ENCODE measurements at regions not wholly inside any gene's neighbourhood (a gene's known extent, or its start where the extent isn't known, plus 50 kb on each side); places are given as distances from the start of the nearest gene placed in this dataset.

GRCh38 chr1:55277377-55278130 lies 62.4 kb upstream of the USP24 start (continued):
- 0 out of 2 replicates have a peak, but pooled peaks have one; percentile 18 for TF ChIP-seq HNF1B (CRISPR knock-in tag; IDR thresholded peaks at IDR 0.05)
- TF ChIP-seq RERE (CRISPR knock-in tag; IDR thresholded peaks at IDR 0.05; ENCODE audit: low read depth) = no peak
- no peak for TF ChIP-seq ZNF446 (CRISPR knock-in tag; IDR thresholded peaks at IDR 0.05)
- TF ChIP-seq JDP2 (CRISPR knock-in tag; IDR thresholded peaks at IDR 0.05; ENCODE audit: borderline replicate concordance) = no peak
- TF ChIP-seq ZBTB38 (CRISPR knock-in tag; IDR thresholded peaks at IDR 0.05) = 0 out of 2 replicates have a peak, but pooled peaks have one; percentile 2
- TF ChIP-seq ZFAT (CRISPR knock-in tag; conservative IDR thresholded peaks at IDR 0.05) = no peak
- TF ChIP-seq DMTF1 (CRISPR knock-in tag; IDR thresholded peaks at IDR 0.05) = no peak
- no peak for TF ChIP-seq TFE3 (CRISPR knock-in tag; IDR thresholded peaks at IDR 0.05)
- TF ChIP-seq ZNF530 (CRISPR knock-in tag; IDR thresholded peaks at IDR 0.05; ENCODE audit: low read depth) = no peak
- TF ChIP-seq ZNF382 (CRISPR knock-in tag; IDR thresholded peaks at IDR 0.05; ENCODE audit: borderline replicate concordance) = no peak
- TF ChIP-seq ATRX (CRISPR knock-in tag; IDR thresholded peaks at IDR 0.05; ENCODE audit: borderline replicate concordance) = no peak
- TF ChIP-seq KDM5B (CRISPR knock-in tag; IDR thresholded peaks at IDR 0.05; ENCODE audit: borderline replicate concordance) = no peak
- TF ChIP-seq SMAD9 (CRISPR knock-in tag; IDR thresholded peaks at IDR 0.05) = no peak
- TF ChIP-seq ZSCAN31 (CRISPR knock-in tag; IDR thresholded peaks at IDR 0.05; ENCODE audit: low read depth) = 0 out of 2 replicates have a peak, but pooled peaks have one; percentile 49
- no peak for TF ChIP-seq IRF9 (CRISPR knock-in tag; IDR thresholded peaks at IDR 0.05; ENCODE audit: borderline replicate concordance)
